ENCODE measurements at regions not wholly inside any gene's neighbourhood (a gene's known extent, or its start where the extent isn't known, plus 50 kb on each side); places are given as distances from the start of the nearest gene placed in this dataset.

- TF ChIP-seq CTCF (IDR thresholded peaks at IDR 0.05; ENCODE audit: control insufficient read depth, extremely low read depth, insufficient read depth) = no peak
- H3K4me3 ChIP-seq (ENCODE audit: low read depth, low read length) = no peak overlapping the region
- no peak for DNase-seq (ENCODE audit: low read depth)
Observed at GRCh38 chr10:21011433-21012018, 114.4 kb upstream of the NEBL start.

GRCh38 chr10:21010615-21011014 is 113.5 kb upstream of the NEBL start:
- H3K4me3 ChIP-seq (ENCODE audit: low read depth, low read length) = no peak overlapping the region
- DNase-seq (ENCODE audit: low read depth) = no peak
- TF ChIP-seq CTCF (IDR thresholded peaks at IDR 0.05; ENCODE audit: control insufficient read depth, extremely low read depth, insufficient read depth) = no peak

- DNase-seq (ENCODE audit: low read depth) = no peak
- no peak for TF ChIP-seq CTCF (IDR thresholded peaks at IDR 0.05; ENCODE audit: control insufficient read depth, extremely low read depth, insufficient read depth)
- no peak overlapping the region for H3K4me3 ChIP-seq (ENCODE audit: low read depth, low read length)
Observed at GRCh38 chr10:21003240-21003822, 106.2 kb upstream of the NEBL start.

- no peak for TF ChIP-seq CTCF (IDR thresholded peaks at IDR 0.05; ENCODE audit: control insufficient read depth, extremely low read depth, insufficient read depth)
- peak; percentile 7 for DNase-seq (ENCODE audit: low read depth)
- no peak overlapping the region for H3K4me3 ChIP-seq (ENCODE audit: low read depth, low read length)
Observed at GRCh38 chr10:21002091-21002878, 105.2 kb upstream of the NEBL start.

- H3K4me3 ChIP-seq (ENCODE audit: low read depth, low read length) = no peak overlapping the region
- no peak for TF ChIP-seq CTCF (IDR thresholded peaks at IDR 0.05; ENCODE audit: control insufficient read depth, extremely low read depth, insufficient read depth)
- DNase-seq (ENCODE audit: low read depth) = no peak
Observed at GRCh38 chr10:20999699-21000098, 102.6 kb upstream of the NEBL start.

- no peak for DNase-seq (ENCODE audit: low read depth)
- no peak overlapping the region for H3K4me3 ChIP-seq (ENCODE audit: low read depth, low read length)
- no peak for TF ChIP-seq CTCF (IDR thresholded peaks at IDR 0.05; ENCODE audit: control insufficient read depth, extremely low read depth, insufficient read depth)
Observed at GRCh38 chr10:20998036-20998435, 100.9 kb upstream of the NEBL start.
